ENCODE measurements at regions not wholly inside any gene's neighbourhood (a gene's known extent, or its start where the extent isn't known, plus 50 kb on each side); places are given as distances from the start of the nearest gene placed in this dataset.

DNA sequence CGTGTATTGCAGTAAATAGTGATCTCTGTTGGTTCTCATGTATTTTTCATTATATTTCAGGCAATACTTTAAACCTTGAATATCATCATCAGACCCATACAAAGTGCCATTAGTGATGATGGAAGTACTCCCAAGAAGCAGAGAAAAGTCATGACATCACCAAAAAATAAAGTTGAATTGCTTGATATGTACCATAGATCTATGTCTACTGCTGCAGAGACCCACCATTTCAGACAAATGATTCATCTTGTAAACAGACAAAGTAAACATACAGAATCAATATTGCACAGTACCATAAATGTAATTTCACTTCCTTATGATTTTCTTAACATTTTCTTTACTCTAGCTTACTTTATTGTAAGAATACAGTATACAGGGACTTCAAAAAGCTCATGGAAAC lies 347.8 kb downstream of the IPMK start:
- TF ChIP-seq, protein P1, sequence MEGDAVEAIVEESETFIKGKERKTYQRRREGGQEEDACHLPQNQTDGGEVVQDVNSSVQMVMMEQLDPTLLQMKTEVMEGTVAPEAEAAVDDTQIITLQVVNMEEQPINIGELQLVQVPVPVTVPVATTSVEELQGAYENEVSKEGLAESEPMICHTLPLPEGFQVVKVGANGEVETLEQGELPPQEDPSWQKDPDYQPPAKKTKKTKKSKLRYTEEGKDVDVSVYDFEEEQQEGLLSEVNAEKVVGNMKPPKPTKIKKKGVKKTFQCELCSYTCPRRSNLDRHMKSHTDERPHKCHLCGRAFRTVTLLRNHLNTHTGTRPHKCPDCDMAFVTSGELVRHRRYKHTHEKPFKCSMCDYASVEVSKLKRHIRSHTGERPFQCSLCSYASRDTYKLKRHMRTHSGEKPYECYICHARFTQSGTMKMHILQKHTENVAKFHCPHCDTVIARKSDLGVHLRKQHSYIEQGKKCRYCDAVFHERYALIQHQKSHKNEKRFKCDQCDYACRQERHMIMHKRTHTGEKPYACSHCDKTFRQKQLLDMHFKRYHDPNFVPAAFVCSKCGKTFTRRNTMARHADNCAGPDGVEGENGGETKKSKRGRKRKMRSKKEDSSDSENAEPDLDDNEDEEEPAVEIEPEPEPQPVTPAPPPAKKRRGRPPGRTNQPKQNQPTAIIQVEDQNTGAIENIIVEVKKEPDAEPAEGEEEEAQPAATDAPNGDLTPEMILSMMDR (IDR thresholded peaks at IDR 0.05; ENCODE audit: low read depth, low read length): no peak
- no peak for TF ChIP-seq EZH2phosphoT487 (IDR thresholded peaks at IDR 0.05; ENCODE audit: low read depth)

All from OCI-LY3 (cell line).